D721Med (cell line): ENCODE measurements at regions not wholly inside any gene's neighbourhood (a gene's known extent, or its start where the extent isn't known, plus 50 kb on each side); places are given as distances from the start of the nearest gene placed in this dataset.

Source experiments
- DNase-seq: peaks from one replicate; pipeline ENCODE4 v3.0.0; 2011; ENCODE audit warnings: low spot score; ENCODE audit not compliant: insufficient read length
- FAIRE-seq: peaks from 2 replicates; lab custom pipeline; 2011; peaks lifted over from hg19 to GRCh38; lab: Jason Lieb, UNC
- TF ChIP-seq, protein P1 (sequence below): IDR thresholded peaks from 2 replicates; pipeline ENCODE4 v1.5.1; 2012; ENCODE audit warnings: mild to moderate bottlenecking, control low read depth; ENCODE audit not compliant: insufficient read depth; ENCODE audit errors: missing control alignments

DNA sequence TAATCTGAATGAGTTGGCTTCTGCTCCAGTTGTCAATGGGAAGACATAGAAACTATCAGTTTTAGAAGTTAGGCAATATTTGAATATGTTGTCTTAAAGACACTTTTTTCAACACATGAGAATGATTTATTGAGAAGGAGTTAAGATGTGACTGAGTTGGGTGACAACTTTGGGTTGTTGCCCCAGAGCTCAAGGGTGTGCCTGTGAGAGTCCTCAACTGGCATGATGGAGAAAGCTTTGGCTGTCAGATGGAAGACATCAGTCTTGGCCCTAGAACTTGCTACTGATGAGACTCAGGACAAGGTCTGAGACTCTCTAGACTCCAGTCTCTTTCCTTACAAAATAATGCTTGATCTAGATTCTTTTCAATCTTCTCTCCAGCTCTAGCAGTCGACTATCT lies 69.0 kb upstream of the CTAGE1 start:
- TF ChIP-seq, protein P1, sequence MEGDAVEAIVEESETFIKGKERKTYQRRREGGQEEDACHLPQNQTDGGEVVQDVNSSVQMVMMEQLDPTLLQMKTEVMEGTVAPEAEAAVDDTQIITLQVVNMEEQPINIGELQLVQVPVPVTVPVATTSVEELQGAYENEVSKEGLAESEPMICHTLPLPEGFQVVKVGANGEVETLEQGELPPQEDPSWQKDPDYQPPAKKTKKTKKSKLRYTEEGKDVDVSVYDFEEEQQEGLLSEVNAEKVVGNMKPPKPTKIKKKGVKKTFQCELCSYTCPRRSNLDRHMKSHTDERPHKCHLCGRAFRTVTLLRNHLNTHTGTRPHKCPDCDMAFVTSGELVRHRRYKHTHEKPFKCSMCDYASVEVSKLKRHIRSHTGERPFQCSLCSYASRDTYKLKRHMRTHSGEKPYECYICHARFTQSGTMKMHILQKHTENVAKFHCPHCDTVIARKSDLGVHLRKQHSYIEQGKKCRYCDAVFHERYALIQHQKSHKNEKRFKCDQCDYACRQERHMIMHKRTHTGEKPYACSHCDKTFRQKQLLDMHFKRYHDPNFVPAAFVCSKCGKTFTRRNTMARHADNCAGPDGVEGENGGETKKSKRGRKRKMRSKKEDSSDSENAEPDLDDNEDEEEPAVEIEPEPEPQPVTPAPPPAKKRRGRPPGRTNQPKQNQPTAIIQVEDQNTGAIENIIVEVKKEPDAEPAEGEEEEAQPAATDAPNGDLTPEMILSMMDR, result no peak
- FAIRE-seq (no peak), DNase-seq (no peak)

DNA sequence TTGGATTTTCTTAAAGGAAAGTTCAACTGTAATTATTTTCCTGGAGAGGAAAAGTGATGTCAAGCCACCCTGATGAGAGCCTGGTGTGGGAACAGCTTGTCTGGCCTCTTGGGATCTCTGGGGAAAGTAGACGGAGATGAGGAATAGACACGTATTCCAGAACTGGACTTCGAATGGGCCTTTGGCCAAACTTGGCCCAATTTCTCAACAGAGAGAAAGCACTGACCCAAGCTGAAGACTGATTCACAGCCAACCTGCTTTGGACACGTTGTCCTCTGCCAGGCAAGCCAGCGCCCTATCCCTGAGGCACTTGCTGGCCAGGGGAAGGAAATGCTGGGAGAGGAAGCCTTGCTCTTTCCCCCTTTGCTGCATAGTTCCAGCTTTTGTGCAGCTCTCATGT lies 70.8 kb upstream of the CTAGE1 start:
- DNase-seq (no peak), FAIRE-seq (no peak)
- TF ChIP-seq, protein P1, result no peak

DNA sequence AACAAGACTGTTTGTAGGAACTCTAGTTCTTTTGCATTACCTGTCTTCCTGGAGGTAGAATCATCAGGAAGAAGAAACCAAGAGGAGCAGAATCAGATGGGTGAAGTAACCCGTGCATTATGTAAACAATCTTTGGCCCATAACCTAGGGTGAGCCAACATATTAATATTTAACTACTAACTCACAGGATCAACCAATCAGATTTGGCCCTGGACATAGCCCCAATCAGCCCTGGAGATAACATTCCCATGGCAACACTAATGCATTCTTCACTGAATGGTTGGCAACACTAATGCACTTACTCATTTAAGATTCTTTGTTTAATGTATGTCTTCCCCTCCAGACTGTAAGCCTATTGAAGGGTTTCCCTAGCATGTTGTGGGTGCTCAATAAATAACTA lies 72.0 kb upstream of the CTAGE1 start:
- TF ChIP-seq, protein P1, result no peak
- no peak for FAIRE-seq
- no peak for DNase-seq

DNA sequence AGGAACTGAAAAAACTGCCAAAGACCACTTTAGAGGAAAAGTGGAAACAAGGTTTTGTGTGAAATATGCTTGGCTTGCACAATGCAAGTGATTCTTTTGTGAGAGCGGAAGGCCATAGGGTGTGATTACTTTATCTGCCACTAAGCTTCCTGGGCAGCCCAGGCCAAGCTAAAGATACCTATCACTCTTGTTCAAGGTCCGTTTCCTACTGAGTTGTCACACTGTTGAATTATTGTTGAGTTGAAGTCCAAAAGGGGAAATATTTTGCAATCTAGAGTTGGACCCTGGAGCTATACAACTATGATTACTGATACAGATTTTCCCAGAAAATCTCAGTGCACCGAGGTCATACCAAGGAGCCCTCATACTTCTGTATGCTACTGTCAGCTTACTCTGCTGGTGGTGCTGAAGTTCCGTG lies 72.7 kb upstream of the CTAGE1 start:
- FAIRE-seq, result no peak
- TF ChIP-seq, protein P1, result no peak

DNA sequence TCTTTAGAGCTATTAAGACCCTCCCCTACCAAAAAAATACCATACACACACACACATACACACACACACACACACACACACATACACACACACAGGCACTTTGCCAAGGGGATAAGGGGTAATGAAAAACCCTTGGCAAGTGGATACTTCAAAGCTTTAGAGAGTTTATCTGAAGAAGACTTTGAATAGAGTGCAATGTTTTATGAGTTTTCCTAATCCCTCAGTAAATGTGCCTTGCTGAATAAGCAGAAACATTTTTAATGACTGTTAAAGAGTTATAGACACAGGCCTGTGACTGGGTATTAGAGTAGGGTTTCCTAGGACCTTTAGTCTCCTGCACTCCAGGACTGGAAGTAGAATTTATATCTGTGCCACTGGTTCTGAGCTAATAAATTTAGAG lies 75.5 kb upstream of the CTAGE1 start:
- DNase-seq (no peak), FAIRE-seq (no peak)
- TF ChIP-seq, protein P1, result no peak

More for the DNA sequence above, 72.7 kb upstream of the CTAGE1 start:
- no peak for DNase-seq

DNA sequence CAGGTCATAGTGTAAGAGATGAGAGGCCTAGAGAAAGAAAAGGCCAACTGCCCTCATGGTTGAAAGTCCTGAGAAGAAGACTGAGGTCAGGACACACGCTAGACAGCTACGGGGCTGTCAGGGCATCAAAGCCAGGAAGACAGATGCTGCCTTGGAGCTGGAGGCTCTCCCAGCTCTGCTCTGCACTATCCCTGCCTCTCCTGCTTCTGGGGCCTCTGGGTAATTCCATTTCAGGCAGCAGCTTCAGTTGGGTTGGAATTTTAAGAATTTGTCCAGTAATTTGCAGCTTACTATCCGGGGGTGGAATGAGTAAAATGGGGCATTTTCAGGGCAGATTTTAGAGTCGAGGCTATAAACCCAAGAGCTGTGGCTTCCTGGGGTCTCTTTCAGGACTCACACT lies 76.2 kb upstream of the CTAGE1 start:
- TF ChIP-seq, protein P1, result no peak
- no peak for FAIRE-seq
- DNase-seq, result no peak

DNA sequence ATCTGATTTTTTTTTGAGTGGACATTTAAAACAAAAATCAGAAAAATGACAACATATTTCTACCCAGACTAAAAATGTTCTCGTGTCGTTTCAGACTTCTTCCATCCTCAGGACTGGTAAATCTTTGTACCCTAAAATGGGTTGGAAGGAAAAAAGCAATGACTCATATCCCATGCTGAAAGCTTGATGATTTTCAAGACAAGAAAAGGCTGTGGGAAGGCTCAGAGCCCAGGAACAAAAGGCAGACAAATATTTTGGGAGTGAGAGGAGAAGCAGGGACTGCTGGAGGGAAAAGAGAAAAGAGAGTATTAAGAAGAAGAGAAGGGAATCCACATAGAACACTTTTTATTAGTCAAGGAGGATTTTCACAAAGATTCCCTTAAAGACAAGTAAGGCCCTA lies 77.1 kb upstream of the CTAGE1 start:
- TF ChIP-seq, protein P1, result no peak
- FAIRE-seq (no peak), DNase-seq (no peak)
